Neural cell (in vitro differentiated cells): ENCODE measurements at regions not wholly inside any gene's neighbourhood (a gene's known extent, or its start where the extent isn't known, plus 50 kb on each side); places are given as distances from the start of the nearest gene placed in this dataset.

Source experiments
- H2AFZ ChIP-seq: fragments of 200-600, 300-800 bp; sonication (generic), shearing (Covaris generic); 2 replicates; pipeline ENCODE4 v1.6.0; 2014; ENCODE audit warnings: low read depth, mild to moderate bottlenecking, antibody characterized with exemption, low read length, moderate library complexity
- H3F3A ChIP-seq: fragments of 200-600 bp; shearing (Covaris generic); 2 replicates; pipeline ENCODE4 v1.6.1; 2016; ENCODE audit warnings: mild to moderate bottlenecking, moderate library complexity, mixed read lengths, antibody characterized with exemption, low read length; ENCODE audit not compliant: insufficient read depth, poor library complexity, severe bottlenecking
- H3K27ac ChIP-seq: fragments of 200-600, 300-800 bp; sonication (generic), shearing (Covaris generic); 2 replicates; pipeline ENCODE4 v1.5.1; 2014; ENCODE audit warnings: mild to moderate bottlenecking, low read length, moderate library complexity
- H3K27me3 ChIP-seq: fragments of 300-800, 200-600 bp; sonication (generic), shearing (Covaris generic); 2 replicates; pipeline ENCODE4 v1.6.0; 2014; ENCODE audit warnings: mild to moderate bottlenecking, low read depth, low read length, moderate library complexity; ENCODE audit not compliant: insufficient read depth
- H3K36me3 ChIP-seq: fragments of 300-800, 200-600 bp; sonication (generic), shearing (Covaris generic); 2 replicates; pipeline ENCODE4 v1.5.1; 2014; ENCODE audit warnings: mild to moderate bottlenecking, antibody characterized with exemption, low read length, moderate library complexity; ENCODE audit not compliant: insufficient read depth
- H3K4me2 ChIP-seq: fragments of 300-800, 200-600 bp; sonication (generic), shearing (Covaris generic); 2 replicates; pipeline ENCODE4 v1.6.0; 2014; ENCODE audit warnings: mild to moderate bottlenecking, low read length
- H3K4me3 ChIP-seq: fragments of 300-800, 200-600 bp; sonication (generic), shearing (Covaris generic); 2 replicates; pipeline ENCODE4 v1.5.1; 2014; ENCODE audit warnings: mild to moderate bottlenecking, low read length, moderate library complexity
- H3K79me2 ChIP-seq: fragments of 200-600 bp; shearing (Covaris generic); replicated peaks from 2 replicates; pipeline ENCODE4 v1.6.0; 2014; ENCODE audit warnings: mild to moderate bottlenecking, low read length, moderate library complexity; ENCODE audit not compliant: insufficient read depth
- H3K9ac ChIP-seq: fragments of 300-800, 200-600 bp; sonication (generic), shearing (Covaris generic); 2 replicates; pipeline ENCODE4 v1.6.1; 2016; ENCODE audit warnings: mild to moderate bottlenecking, low read length, mixed read lengths
- H3K9me2 ChIP-seq: fragments of 200-600 bp; shearing (Covaris generic); 2 replicates; pipeline ENCODE4 v1.6.1; 2016; ENCODE audit warnings: mild to moderate bottlenecking, low read length, mixed read lengths; ENCODE audit not compliant: insufficient read depth
- H3K9me3 ChIP-seq: fragments of 200-600, 300-800 bp; sonication (generic), shearing (Covaris generic); 2 replicates; pipeline ENCODE4 v1.6.1; 2016; ENCODE audit warnings: mild to moderate bottlenecking, mixed run types, low read length, moderate library complexity, mixed read lengths
- H4K20me1 ChIP-seq: fragments of 200-600 bp; shearing (Covaris generic); 2 replicates; pipeline ENCODE4 v1.6.1; 2016; ENCODE audit warnings: mild to moderate bottlenecking, mixed run types; ENCODE audit not compliant: insufficient read depth
- CTCF ChIP-seq: fragments of 450-650 bp; IDR thresholded peaks from 2 replicates; pipeline ENCODE4 v1.5.1; 2014; ENCODE audit warnings: antibody characterized with exemption, mild to moderate bottlenecking, moderate library complexity; ENCODE audit not compliant: poor library complexity, severe bottlenecking
- EP300 ChIP-seq: fragments of 450-650 bp; conservative IDR thresholded peaks from 2 replicates; pipeline ENCODE4 v1.6.1; 2014; ENCODE audit warnings: antibody characterized with exemption, mild to moderate bottlenecking, moderate library complexity; ENCODE audit not compliant: poor library complexity, severe bottlenecking
- EZH2 ChIP-seq: fragments of 200-600, 300-800 bp; shearing (Covaris generic), sonication (generic); IDR thresholded peaks from 2 replicates; pipeline ENCODE4 v1.6.1; 2014; ENCODE audit warnings: antibody characterized with exemption, low read length, borderline replicate concordance, mild to moderate bottlenecking; ENCODE audit not compliant: insufficient read depth, poor library complexity, severe bottlenecking
- MXI1 ChIP-seq: fragments of 450-650 bp; conservative IDR thresholded peaks from 2 replicates; pipeline ENCODE4 v1.6.1; 2014; ENCODE audit warnings: antibody characterized with exemption, mild to moderate bottlenecking; ENCODE audit not compliant: poor library complexity, severe bottlenecking
- POLR2AphosphoS5 ChIP-seq: IDR thresholded peaks from 2 replicates; pipeline ENCODE4 v1.6.1; 2012
- RAD21 ChIP-seq: fragments of 450-650 bp; conservative IDR thresholded peaks from 2 replicates; pipeline ENCODE4 v1.6.1; 2014; ENCODE audit warnings: antibody characterized with exemption, mild to moderate bottlenecking, moderate library complexity
- REST ChIP-seq: IDR thresholded peaks from 2 replicates; pipeline ENCODE4 v1.6.1; 2012; ENCODE audit warnings: borderline replicate concordance
- SMC3 ChIP-seq: fragments of 450-650 bp; conservative IDR thresholded peaks from 2 replicates; pipeline ENCODE4 v1.6.1; 2014; ENCODE audit warnings: antibody characterized with exemption, mild to moderate bottlenecking, moderate library complexity; ENCODE audit not compliant: poor library complexity
- TAF1 ChIP-seq: IDR thresholded peaks from 2 replicates; pipeline ENCODE4 v1.6.1; 2012; ENCODE audit warnings: low read depth

GRCh38 chr9:17993024-17993423 lies 414.2 kb downstream of the SH3GL2 start:
- H3K27ac ChIP-seq: no peak overlapping the region
- H4K20me1 ChIP-seq: no peaks in the 10 kb centered on the region
- no peaks in the 10 kb centered on the region for H3F3A ChIP-seq
- H3K9ac ChIP-seq: no peak overlapping the region
- no peaks in the 10 kb centered on the region for H3K79me2 ChIP-seq
- no peak overlapping the region for H2AFZ ChIP-seq
- H3K9me2 ChIP-seq: no peaks in the 10 kb centered on the region
- H3K36me3 ChIP-seq: no peaks in the 10 kb centered on the region
- no peak overlapping the region for H3K4me3 ChIP-seq
- TF ChIP-seq REST (no peak), SMC3 (no peak), EZH2 (no peak), MXI1 (no peak), CTCF (no peak), EP300 (no peak), POLR2AphosphoS5 (no peak), TAF1 (no peak), RAD21 (no peak)
- no peaks in the 10 kb centered on the region for H3K9me3 ChIP-seq
- H3K27me3 ChIP-seq: no peaks in the 10 kb centered on the region
- no peak overlapping the region for H3K4me2 ChIP-seq

GRCh38 chr9:17994695-17995425 lies 416.0 kb downstream of the SH3GL2 start:
- no peak for TF ChIP-seq CTCF
- TF ChIP-seq EZH2: no peak
- TF ChIP-seq REST: no peak
- TF ChIP-seq MXI1: no peak
- no peak for TF ChIP-seq RAD21
- TF ChIP-seq SMC3: no peak
- TF ChIP-seq POLR2AphosphoS5: no peak
- H3K36me3 ChIP-seq: no peaks in the 10 kb centered on the region
- H3K79me2 ChIP-seq: no peaks in the 10 kb centered on the region
- H3F3A ChIP-seq: no peaks in the 10 kb centered on the region
- H3K27ac ChIP-seq: no peak overlapping the region
- no peaks in the 10 kb centered on the region for H3K27me3 ChIP-seq
- no peak overlapping the region for H3K9ac ChIP-seq
- H3K9me3 ChIP-seq: no peaks in the 10 kb centered on the region
- H4K20me1 ChIP-seq: no peaks in the 10 kb centered on the region
- H3K9me2 ChIP-seq: no peaks in the 10 kb centered on the region
- no peak overlapping the region for H3K4me2 ChIP-seq
- no peak overlapping the region for H3K4me3 ChIP-seq
- no peak overlapping the region for H2AFZ ChIP-seq
